ENCODE measurements at regions not wholly inside any gene's neighbourhood (a gene's known extent, or its start where the extent isn't known, plus 50 kb on each side); places are given as distances from the start of the nearest gene placed in this dataset.

DNA sequence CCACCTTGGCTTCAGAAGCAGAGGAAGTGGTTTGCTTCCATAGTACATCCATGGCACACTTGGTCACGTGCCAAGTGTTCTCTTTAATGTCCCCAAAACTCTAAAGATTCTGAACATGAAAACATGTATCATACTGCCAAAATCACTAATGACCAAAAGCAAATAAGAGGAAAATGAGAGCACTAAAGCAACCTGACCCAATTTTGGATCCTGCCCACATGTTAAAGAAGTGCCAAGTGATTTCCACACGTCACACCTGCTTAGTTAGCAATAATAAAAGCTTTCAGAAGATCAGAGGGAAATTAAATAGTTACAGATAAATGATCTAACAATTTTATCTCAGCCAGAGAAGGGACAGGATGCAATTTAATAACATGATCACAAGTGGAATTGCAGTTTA lies 1170.0 kb downstream of the XPNPEP1 start:
- no peak for TF ChIP-seq PBX3 (IDR thresholded peaks at IDR 0.05)
- TF ChIP-seq RAD21 (conservative IDR thresholded peaks at IDR 0.05 in 1 of 2, IDR thresholded peaks at IDR 0.05 in 1 of 2) = no peak
- TF ChIP-seq, protein P1, sequence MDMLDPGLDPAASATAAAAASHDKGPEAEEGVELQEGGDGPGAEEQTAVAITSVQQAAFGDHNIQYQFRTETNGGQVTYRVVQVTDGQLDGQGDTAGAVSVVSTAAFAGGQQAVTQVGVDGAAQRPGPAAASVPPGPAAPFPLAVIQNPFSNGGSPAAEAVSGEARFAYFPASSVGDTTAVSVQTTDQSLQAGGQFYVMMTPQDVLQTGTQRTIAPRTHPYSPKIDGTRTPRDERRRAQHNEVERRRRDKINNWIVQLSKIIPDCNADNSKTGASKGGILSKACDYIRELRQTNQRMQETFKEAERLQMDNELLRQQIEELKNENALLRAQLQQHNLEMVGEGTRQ (IDR thresholded peaks at IDR 0.05) = no peak
- TF ChIP-seq POLR2A (IDR thresholded peaks at IDR 0.05; ENCODE audit: low read length) = no peak
- TF ChIP-seq SMC3 (IDR thresholded peaks at IDR 0.05) = no peak
- TF ChIP-seq, protein P2, sequence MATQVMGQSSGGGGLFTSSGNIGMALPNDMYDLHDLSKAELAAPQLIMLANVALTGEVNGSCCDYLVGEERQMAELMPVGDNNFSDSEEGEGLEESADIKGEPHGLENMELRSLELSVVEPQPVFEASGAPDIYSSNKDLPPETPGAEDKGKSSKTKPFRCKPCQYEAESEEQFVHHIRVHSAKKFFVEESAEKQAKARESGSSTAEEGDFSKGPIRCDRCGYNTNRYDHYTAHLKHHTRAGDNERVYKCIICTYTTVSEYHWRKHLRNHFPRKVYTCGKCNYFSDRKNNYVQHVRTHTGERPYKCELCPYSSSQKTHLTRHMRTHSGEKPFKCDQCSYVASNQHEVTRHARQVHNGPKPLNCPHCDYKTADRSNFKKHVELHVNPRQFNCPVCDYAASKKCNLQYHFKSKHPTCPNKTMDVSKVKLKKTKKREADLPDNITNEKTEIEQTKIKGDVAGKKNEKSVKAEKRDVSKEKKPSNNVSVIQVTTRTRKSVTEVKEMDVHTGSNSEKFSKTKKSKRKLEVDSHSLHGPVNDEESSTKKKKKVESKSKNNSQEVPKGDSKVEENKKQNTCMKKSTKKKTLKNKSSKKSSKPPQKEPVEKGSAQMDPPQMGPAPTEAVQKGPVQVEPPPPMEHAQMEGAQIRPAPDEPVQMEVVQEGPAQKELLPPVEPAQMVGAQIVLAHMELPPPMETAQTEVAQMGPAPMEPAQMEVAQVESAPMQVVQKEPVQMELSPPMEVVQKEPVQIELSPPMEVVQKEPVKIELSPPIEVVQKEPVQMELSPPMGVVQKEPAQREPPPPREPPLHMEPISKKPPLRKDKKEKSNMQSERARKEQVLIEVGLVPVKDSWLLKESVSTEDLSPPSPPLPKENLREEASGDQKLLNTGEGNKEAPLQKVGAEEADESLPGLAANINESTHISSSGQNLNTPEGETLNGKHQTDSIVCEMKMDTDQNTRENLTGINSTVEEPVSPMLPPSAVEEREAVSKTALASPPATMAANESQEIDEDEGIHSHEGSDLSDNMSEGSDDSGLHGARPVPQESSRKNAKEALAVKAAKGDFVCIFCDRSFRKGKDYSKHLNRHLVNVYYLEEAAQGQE (IDR thresholded peaks at IDR 0.05) = no peak
- no peak for TF ChIP-seq BHLHE40 (IDR thresholded peaks at IDR 0.05; ENCODE audit: low read depth, low read length)
- TF ChIP-seq, protein P3, sequence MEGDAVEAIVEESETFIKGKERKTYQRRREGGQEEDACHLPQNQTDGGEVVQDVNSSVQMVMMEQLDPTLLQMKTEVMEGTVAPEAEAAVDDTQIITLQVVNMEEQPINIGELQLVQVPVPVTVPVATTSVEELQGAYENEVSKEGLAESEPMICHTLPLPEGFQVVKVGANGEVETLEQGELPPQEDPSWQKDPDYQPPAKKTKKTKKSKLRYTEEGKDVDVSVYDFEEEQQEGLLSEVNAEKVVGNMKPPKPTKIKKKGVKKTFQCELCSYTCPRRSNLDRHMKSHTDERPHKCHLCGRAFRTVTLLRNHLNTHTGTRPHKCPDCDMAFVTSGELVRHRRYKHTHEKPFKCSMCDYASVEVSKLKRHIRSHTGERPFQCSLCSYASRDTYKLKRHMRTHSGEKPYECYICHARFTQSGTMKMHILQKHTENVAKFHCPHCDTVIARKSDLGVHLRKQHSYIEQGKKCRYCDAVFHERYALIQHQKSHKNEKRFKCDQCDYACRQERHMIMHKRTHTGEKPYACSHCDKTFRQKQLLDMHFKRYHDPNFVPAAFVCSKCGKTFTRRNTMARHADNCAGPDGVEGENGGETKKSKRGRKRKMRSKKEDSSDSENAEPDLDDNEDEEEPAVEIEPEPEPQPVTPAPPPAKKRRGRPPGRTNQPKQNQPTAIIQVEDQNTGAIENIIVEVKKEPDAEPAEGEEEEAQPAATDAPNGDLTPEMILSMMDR (IDR thresholded peaks at IDR 0.05) = no peak
- no peak for TF ChIP-seq ESRRA (IDR thresholded peaks at IDR 0.05; ENCODE audit: borderline replicate concordance, low read length)
- no peak for TF ChIP-seq HDAC2 (IDR thresholded peaks at IDR 0.05)
